ENCODE measurements at regions not wholly inside any gene's neighbourhood (a gene's known extent, or its start where the extent isn't known, plus 50 kb on each side); places are given as distances from the start of the nearest gene placed in this dataset.

- TF ChIP-seq CTCF (conservative IDR thresholded peaks at IDR 0.05) = no peak
- Histone ChIP-seq H4K8ac (replicated peaks; ENCODE audit: insufficient read length, low read depth, low read length) (no peak overlapping the region), H2AFZ (ENCODE audit: low read length) (peak overlapping the region; percentile 70), H3K4me2 (ENCODE audit: insufficient read depth, insufficient read length, low read length) (peak overlapping the region; percentile 26), H2BK5ac (ENCODE audit: insufficient read length, low read length) (no peak overlapping the region), H2BK15ac (ENCODE audit: low read depth, low read length) (no peak overlapping the region), H2BK12ac (ENCODE audit: insufficient read length, low read depth, low read length) (no peak overlapping the region), H4K91ac (ENCODE audit: insufficient read length, low read depth, low read length) (no peak overlapping the region), H2BK20ac (ENCODE audit: low read depth, low read length, poor library complexity, severe bottlenecking) (no peak overlapping the region), H2AK5ac (ENCODE audit: insufficient read length, low read length) (no peak overlapping the region), H3K18ac (ENCODE audit: insufficient read length, low read depth, low read length) (no peak overlapping the region), H3K79me2 (ENCODE audit: insufficient read depth, low read length) (no peaks in the 10 kb centered on the region), H3K14ac (ENCODE audit: insufficient read depth, low read length) (no peak overlapping the region), H4K20me1 (ENCODE audit: control insufficient read depth, insufficient read depth, insufficient read length) (no peaks in the 10 kb centered on the region), H3K23ac (ENCODE audit: insufficient read length, low read depth, low read length) (no peak overlapping the region), H4K5ac (ENCODE audit: insufficient read length, low read depth, low read length) (no peak overlapping the region), H3K56ac (ENCODE audit: insufficient read length, low read depth, low read length) (no peak overlapping the region), H3K79me1 (ENCODE audit: insufficient read depth, low read depth, low read length, poor library complexity, severe bottlenecking) (no peaks in the 10 kb centered on the region), H3K4ac (ENCODE audit: low read depth, low read length) (no peak overlapping the region), H3K27ac (ENCODE audit: insufficient read length, low read depth, low read length) (no peak overlapping the region), H3K9ac (ENCODE audit: extremely low read depth, insufficient read length, low read length) (no peak overlapping the region), H3T11ph (ENCODE audit: low read length) (no peak overlapping the region), H3K27me3 (ENCODE audit: insufficient read depth, low read length) (no peaks in the 10 kb centered on the region), H3K23me2 (ENCODE audit: insufficient read length, low read depth, low read length, poor library complexity, severe bottlenecking) (no peaks in the 10 kb centered on the region), H3K9me3 (ENCODE audit: control insufficient read depth, low read depth, low read length) (no peaks in the 10 kb centered on the region), H3K4me1 (ENCODE audit: insufficient read depth, low read length) (peaks cover 4% of the 10 kb centered on the region; the same call in 1 of the 2 replicates), H2BK120ac (ENCODE audit: low read depth, low read length, poor library complexity, severe bottlenecking) (no peak overlapping the region)
- Mint-ChIP-seq H3K27ac (no peak overlapping the region), H3K36me3 (ENCODE audit: insufficient read depth in 1 of 3, low read depth in 3 of 3) (peaks cover 2 to 14% (median 10%) of the 10 kb centered on the region in 3 experiments; a peak in 6 of 7 replicates), H3K9me3 (peaks cover 72 to 79% of the 10 kb centered on the region in 2 experiments), H3K4me1 (peaks cover 27 to 35% of the 10 kb centered on the region in 2 experiments), H3K27me3 (ENCODE audit: low read depth) (peaks cover 2% of the 10 kb centered on the region), H3K4me3 (no peak overlapping the region)
- WGBS (ENCODE audit: extremely low coverage, insufficient read length, low lambda C conversion rate) = no CpG with 5 or more reads among the region's 4 CpGs
- peak; percentile 68 for DNase-seq
Measured at GRCh38 chrX:39782276-39782675, 315.5 kb downstream of the BCOR start.

Data from H9 (cell line).